ENCODE measurements at regions not wholly inside any gene's neighbourhood (a gene's known extent, or its start where the extent isn't known, plus 50 kb on each side); places are given as distances from the start of the nearest gene placed in this dataset.

DNA sequence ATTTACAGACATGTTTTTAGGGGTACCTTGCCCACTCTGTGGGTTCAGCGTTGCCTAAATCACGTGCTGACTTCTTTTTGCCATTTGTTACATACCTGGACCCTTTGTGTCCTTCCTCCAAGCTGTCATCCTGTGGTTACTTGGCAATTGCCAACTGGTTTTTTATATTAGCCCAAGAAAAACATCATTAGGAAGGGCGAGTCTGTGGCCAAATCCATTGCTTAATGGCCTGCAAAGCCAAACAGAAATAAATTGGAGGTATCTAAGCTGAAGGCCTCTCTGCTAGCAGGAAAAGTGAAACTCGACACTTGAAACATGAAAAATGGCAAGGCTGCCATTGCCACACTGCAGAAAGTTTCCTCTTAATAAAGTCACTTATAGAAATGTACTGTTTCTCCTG, 190.4 kb downstream of the NUAK1 start:
- no peak overlapping the region for H3K23ac ChIP-seq (ENCODE audit: low read length in 2 of 2)
- H3K27me3 ChIP-seq (ENCODE audit: control insufficient read depth in 1 of 2, insufficient read depth in 1 of 2, low read length in 2 of 2), result peaks cover 0 to 3% of the 10 kb centered on the region in 2 experiments
- no peak overlapping the region for H3K27ac ChIP-seq (ENCODE audit: low read length, poor library complexity, severe bottlenecking)
- no peak overlapping the region for H2BK15ac ChIP-seq (ENCODE audit: low read depth, poor library complexity, severe bottlenecking)
- DNase-seq, result no peak
- no peaks in the 10 kb centered on the region for H3K79me1 ChIP-seq (replicated peaks; ENCODE audit: low read length, poor library complexity, severe bottlenecking)
- no peak overlapping the region for H3K4me3 ChIP-seq (ENCODE audit: insufficient read depth in 1 of 2, low read depth in 1 of 2, low read length in 2 of 2)
- no peak overlapping the region for H2BK120ac ChIP-seq (ENCODE audit: low read depth, low read length)
- H3K4me2 ChIP-seq (ENCODE audit: low read length, poor library complexity, severe bottlenecking), result no peak overlapping the region
- peaks cover 3% of the 10 kb centered on the region for H3K9me3 ChIP-seq (ENCODE audit: control insufficient read depth, low read length)
- no peak overlapping the region for H3K18ac ChIP-seq (ENCODE audit: low read depth in 1 of 2, low read length in 2 of 2)
- no peak overlapping the region for H3K14ac ChIP-seq (ENCODE audit: low read length in 2 of 2)
- H4K91ac ChIP-seq (ENCODE audit: low read length), result no peak overlapping the region
- H3K36me3 ChIP-seq (ENCODE audit: control insufficient read depth in 1 of 2, insufficient read depth in 2 of 2, low read depth in 1 of 2, low read length in 2 of 2), result no peaks in the 10 kb centered on the region
- H2AK5ac ChIP-seq (ENCODE audit: low read length, severe bottlenecking), result no peak overlapping the region
- H3K9ac ChIP-seq (ENCODE audit: low read length), result no peak overlapping the region
- H2BK5ac ChIP-seq (ENCODE audit: low read depth, low read length, poor library complexity, severe bottlenecking), result no peak overlapping the region
- no peak overlapping the region for H2AFZ ChIP-seq (ENCODE audit: low read depth, low read length)
- H2BK12ac ChIP-seq (ENCODE audit: low read length in 2 of 2), result no peak overlapping the region
- H3K4me1 ChIP-seq (ENCODE audit: control insufficient read depth, insufficient read depth, low read depth, low read length), result no peaks in the 10 kb centered on the region
- no peak overlapping the region for H4K8ac ChIP-seq (ENCODE audit: low read length)
- 76% methylated on average over 4 of the region's 4 CpGs for WGBS
- no peak overlapping the region for H3K4ac ChIP-seq (ENCODE audit: low read depth in 1 of 2, low read length in 2 of 2)

DNA sequence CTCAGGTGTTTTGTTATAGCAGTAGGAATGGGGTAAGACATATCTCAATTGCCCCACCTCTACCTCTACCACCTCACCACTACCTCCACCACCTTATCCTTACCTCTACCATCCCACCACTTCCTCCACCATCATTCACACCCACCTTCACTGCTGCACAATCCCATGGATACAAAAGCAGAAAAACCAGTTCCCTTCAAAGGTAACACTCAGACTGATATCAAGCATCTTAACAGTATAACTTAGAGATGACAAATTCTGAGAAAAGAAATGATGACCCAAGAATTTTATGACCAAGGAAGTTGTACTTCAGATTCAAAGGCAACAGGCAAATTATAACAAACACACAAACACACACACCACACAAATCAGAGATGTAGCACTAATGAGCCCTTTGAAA, 189.4 kb downstream of the NUAK1 start:
- H3K27me3 ChIP-seq (ENCODE audit: control insufficient read depth in 1 of 2, insufficient read depth in 1 of 2, low read length in 2 of 2), result peaks cover 0 to 3% of the 10 kb centered on the region in 2 experiments
- no peak overlapping the region for H2AFZ ChIP-seq (ENCODE audit: low read depth, low read length)
- no peak overlapping the region for H3K4me3 ChIP-seq (ENCODE audit: insufficient read depth in 1 of 2, low read depth in 1 of 2, low read length in 2 of 2)
- no peak overlapping the region for H4K8ac ChIP-seq (ENCODE audit: low read length)
- no peak overlapping the region for H3K23ac ChIP-seq (ENCODE audit: low read length in 2 of 2)
- H3K18ac ChIP-seq (ENCODE audit: low read depth in 1 of 2, low read length in 2 of 2), result no peak overlapping the region
- no peak overlapping the region for H3K4ac ChIP-seq (ENCODE audit: low read depth in 1 of 2, low read length in 2 of 2)
- no peak overlapping the region for H3K9ac ChIP-seq (ENCODE audit: low read length)
- no peaks in the 10 kb centered on the region for H3K36me3 ChIP-seq (ENCODE audit: control insufficient read depth in 1 of 2, insufficient read depth in 2 of 2, low read depth in 1 of 2, low read length in 2 of 2)
- no peak overlapping the region for H2AK5ac ChIP-seq (ENCODE audit: low read length, severe bottlenecking)
- no peak overlapping the region for H2BK5ac ChIP-seq (ENCODE audit: low read depth, low read length, poor library complexity, severe bottlenecking)
- no peak overlapping the region for H3K4me2 ChIP-seq (ENCODE audit: low read length, poor library complexity, severe bottlenecking)
- H3K14ac ChIP-seq (ENCODE audit: low read length in 2 of 2), result no peak overlapping the region
- no peak overlapping the region for H3K27ac ChIP-seq (ENCODE audit: low read length, poor library complexity, severe bottlenecking)
- no peak for DNase-seq
- H2BK12ac ChIP-seq (ENCODE audit: low read length in 2 of 2), result no peak overlapping the region
- H4K91ac ChIP-seq (ENCODE audit: low read length), result no peak overlapping the region
- H3K79me1 ChIP-seq (replicated peaks; ENCODE audit: low read length, poor library complexity, severe bottlenecking), result no peaks in the 10 kb centered on the region
- no peak overlapping the region for H2BK120ac ChIP-seq (ENCODE audit: low read depth, low read length)
- no peak overlapping the region for H2BK15ac ChIP-seq (ENCODE audit: low read depth, poor library complexity, severe bottlenecking)
- no peaks in the 10 kb centered on the region for H3K4me1 ChIP-seq (ENCODE audit: control insufficient read depth, insufficient read depth, low read depth, low read length)
- H3K9me3 ChIP-seq (ENCODE audit: control insufficient read depth, low read length), result no peaks in the 10 kb centered on the region

DNA sequence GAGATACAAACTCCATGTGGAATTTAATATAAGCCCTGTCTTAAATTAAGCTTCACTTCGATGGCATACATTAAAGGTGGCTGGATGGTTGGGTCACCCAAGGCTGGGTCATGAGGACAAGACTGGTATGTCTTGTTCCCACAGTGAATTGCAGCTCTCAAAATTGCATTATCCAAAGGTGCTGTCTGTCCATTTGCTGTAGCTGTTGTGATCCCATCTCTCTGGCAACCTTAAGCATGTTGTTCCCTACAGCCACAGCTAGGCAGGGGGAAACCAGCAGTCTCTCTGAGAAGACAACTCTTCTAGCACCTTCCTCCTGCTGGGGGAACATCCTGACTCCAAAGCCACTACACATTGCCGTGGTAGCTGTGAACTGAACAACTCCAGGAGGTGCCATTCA, 187.0 kb downstream of the NUAK1 start:
- Histone ChIP-seq H3K4ac (ENCODE audit: low read depth in 1 of 2, low read length in 2 of 2) (no peak overlapping the region), H3K79me1 (replicated peaks; ENCODE audit: low read length, poor library complexity, severe bottlenecking) (no peaks in the 10 kb centered on the region), H2AFZ (ENCODE audit: low read depth, low read length) (no peak overlapping the region), H3K23ac (ENCODE audit: low read length in 2 of 2) (no peak overlapping the region), H2BK120ac (ENCODE audit: low read depth, low read length) (no peak overlapping the region), H3K4me2 (ENCODE audit: low read length, poor library complexity, severe bottlenecking) (no peak overlapping the region), H3K14ac (ENCODE audit: low read length in 2 of 2) (no peak overlapping the region), H2BK12ac (ENCODE audit: low read length in 2 of 2) (no peak overlapping the region), H2BK15ac (ENCODE audit: low read depth, poor library complexity, severe bottlenecking) (no peak overlapping the region), H3K27me3 (ENCODE audit: control insufficient read depth in 1 of 2, insufficient read depth in 1 of 2, low read length in 2 of 2) (peaks cover 0 to 3% of the 10 kb centered on the region in 2 experiments), H2BK5ac (ENCODE audit: low read depth, low read length, poor library complexity, severe bottlenecking) (no peak overlapping the region), H2AK5ac (ENCODE audit: low read length, severe bottlenecking) (no peak overlapping the region), H3K36me3 (ENCODE audit: control insufficient read depth in 1 of 2, insufficient read depth in 2 of 2, low read depth in 1 of 2, low read length in 2 of 2) (no peaks in the 10 kb centered on the region), H3K4me1 (ENCODE audit: control insufficient read depth, insufficient read depth, low read depth, low read length) (peaks cover 2% of the 10 kb centered on the region), H4K91ac (ENCODE audit: low read length) (no peak overlapping the region), H3K4me3 (ENCODE audit: insufficient read depth in 1 of 2, low read depth in 1 of 2, low read length in 2 of 2) (no peak overlapping the region), H3K9ac (ENCODE audit: low read length) (no peak overlapping the region), H3K18ac (ENCODE audit: low read depth in 1 of 2, low read length in 2 of 2) (no peak overlapping the region), H4K8ac (ENCODE audit: low read length) (no peak overlapping the region), H3K9me3 (ENCODE audit: control insufficient read depth, low read length) (no peaks in the 10 kb centered on the region), H3K27ac (ENCODE audit: low read length, poor library complexity, severe bottlenecking) (no peak overlapping the region)
- no peak for DNase-seq
- 47% methylated on average over 2 of the region's 2 CpGs for WGBS

DNA sequence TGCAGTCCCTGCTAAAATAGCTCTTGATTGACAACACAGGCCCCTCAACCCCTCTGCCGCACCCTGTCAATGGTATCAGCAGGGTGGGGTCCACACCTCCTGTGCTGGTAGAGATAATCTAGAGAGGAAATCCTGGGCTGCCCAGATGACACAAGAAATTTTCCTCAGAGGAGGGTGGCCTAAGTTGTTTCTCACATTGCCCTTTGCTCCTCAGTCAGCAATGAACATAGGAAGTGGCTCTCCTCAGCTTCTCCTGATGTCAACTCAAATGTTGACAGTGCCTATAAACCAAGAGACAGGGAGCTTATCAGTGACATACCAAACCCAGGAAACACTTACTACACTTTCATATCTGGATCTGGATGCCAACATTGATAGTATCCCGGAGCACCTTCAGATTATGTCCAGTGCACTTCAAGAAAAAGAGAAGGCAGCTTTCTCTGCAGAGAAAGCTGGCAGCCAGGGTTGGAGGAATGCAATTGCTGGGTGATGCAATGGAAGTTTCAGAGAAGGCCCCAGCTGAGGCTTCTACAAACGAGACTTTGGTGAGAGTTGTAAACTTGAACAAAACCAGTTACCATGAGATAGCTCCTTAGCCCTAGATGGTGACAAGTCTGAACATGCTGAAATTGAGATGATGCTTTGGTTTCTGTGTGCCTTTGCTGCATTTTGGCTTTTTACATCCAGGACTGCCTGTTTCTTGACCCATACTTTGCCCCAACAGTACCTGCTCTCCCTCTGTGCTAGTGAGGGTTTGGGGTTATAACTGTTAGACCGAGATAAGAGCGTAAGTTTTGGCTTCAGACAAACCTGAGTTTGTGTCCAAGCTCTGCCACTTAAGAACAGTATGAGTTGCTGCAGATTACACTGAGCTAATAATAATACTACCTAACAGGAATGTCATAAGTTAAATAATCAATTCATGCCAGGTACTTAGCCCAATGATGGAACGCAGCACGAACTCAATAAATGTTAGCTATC, 183.5 kb downstream of the NUAK1 start:
- peak overlapping the region; percentile 37 to 54 for H3K4ac ChIP-seq (ENCODE audit: low read depth in 1 of 2, low read length in 2 of 2)
- peaks cover 4% of the 10 kb centered on the region for H3K4me1 ChIP-seq (ENCODE audit: control insufficient read depth, insufficient read depth, low read depth, low read length)
- peak overlapping the region; percentile 46 for H2AK5ac ChIP-seq (ENCODE audit: low read length, severe bottlenecking)
- H2BK12ac ChIP-seq (ENCODE audit: low read length in 2 of 2), result peak overlapping the region; percentile 29 to 90
- H2BK120ac ChIP-seq (ENCODE audit: low read depth, low read length), result peak overlapping the region; percentile 80
- no peak overlapping the region for H3K27ac ChIP-seq (ENCODE audit: low read length, poor library complexity, severe bottlenecking)
- peak overlapping the region; percentile 67 to 83 for H3K18ac ChIP-seq (ENCODE audit: low read depth in 1 of 2, low read length in 2 of 2)
- no peak overlapping the region for H3K4me3 ChIP-seq (ENCODE audit: insufficient read depth in 1 of 2, low read depth in 1 of 2, low read length in 2 of 2)
- peak overlapping the region; percentile 29 for H2AFZ ChIP-seq (ENCODE audit: low read depth, low read length)
- no peaks in the 10 kb centered on the region for H3K79me1 ChIP-seq (replicated peaks; ENCODE audit: low read length, poor library complexity, severe bottlenecking)
- peak overlapping the region; percentile 87 for H4K91ac ChIP-seq (ENCODE audit: low read length)
- H3K9ac ChIP-seq (ENCODE audit: low read length), result no peak overlapping the region
- DNase-seq, result peak; percentile 44
- H3K9me3 ChIP-seq (ENCODE audit: control insufficient read depth, low read length), result no peaks in the 10 kb centered on the region
- H4K8ac ChIP-seq (ENCODE audit: low read length), result peak overlapping the region; percentile 29
- H3K36me3 ChIP-seq (ENCODE audit: control insufficient read depth in 1 of 2, insufficient read depth in 2 of 2, low read depth in 1 of 2, low read length in 2 of 2), result no peaks in the 10 kb centered on the region
- 76% methylated on average over 5 of the region's 7 CpGs for WGBS
- no peak overlapping the region for H2BK5ac ChIP-seq (ENCODE audit: low read depth, low read length, poor library complexity, severe bottlenecking)
- peak overlapping the region; percentile 91 for H2BK15ac ChIP-seq (ENCODE audit: low read depth, poor library complexity, severe bottlenecking)
- H3K23ac ChIP-seq (ENCODE audit: low read length in 2 of 2), result peak overlapping the region in 1 of 2 experiments; percentile 23
- H3K27me3 ChIP-seq (ENCODE audit: control insufficient read depth in 1 of 2, insufficient read depth in 1 of 2, low read length in 2 of 2), result no peaks in the 10 kb centered on the region
- peak overlapping the region in 1 of 2 experiments; percentile 18 for H3K14ac ChIP-seq (ENCODE audit: low read length in 2 of 2)
- H3K4me2 ChIP-seq (ENCODE audit: low read length, poor library complexity, severe bottlenecking), result no peak overlapping the region

All from mesenchymal stem cell (in vitro differentiated cells and primary cell).